B cell (primary cell): ENCODE measurements at regions not wholly inside any gene's neighbourhood (a gene's known extent, or its start where the extent isn't known, plus 50 kb on each side); places are given as distances from the start of the nearest gene placed in this dataset.

Experiments used
- CTCF ChIP-seq: fragments of 200-600 bp; IDR thresholded peaks from one replicate; pipeline ENCODE4 v1.8.0; 2022; ENCODE audit warnings: antibody characterized with exemption, mild to moderate bottlenecking
- EZH2 ChIP-seq: IDR thresholded peaks from 2 replicates; pipeline ENCODE4 v1.6.1; 2012; ENCODE audit warnings: borderline replicate concordance, low read depth, mild to moderate bottlenecking, moderate library complexity, low read length; ENCODE audit not compliant: insufficient read depth, poor library complexity, severe bottlenecking

- TF ChIP-seq CTCF (no peak), EZH2 (no peak)
Measured at GRCh38 chr2:79359419-79359818, 153.4 kb upstream of the CTNNA2 start.
